ENCODE measurements at regions not wholly inside any gene's neighbourhood (a gene's known extent, or its start where the extent isn't known, plus 50 kb on each side); places are given as distances from the start of the nearest gene placed in this dataset.

DNA sequence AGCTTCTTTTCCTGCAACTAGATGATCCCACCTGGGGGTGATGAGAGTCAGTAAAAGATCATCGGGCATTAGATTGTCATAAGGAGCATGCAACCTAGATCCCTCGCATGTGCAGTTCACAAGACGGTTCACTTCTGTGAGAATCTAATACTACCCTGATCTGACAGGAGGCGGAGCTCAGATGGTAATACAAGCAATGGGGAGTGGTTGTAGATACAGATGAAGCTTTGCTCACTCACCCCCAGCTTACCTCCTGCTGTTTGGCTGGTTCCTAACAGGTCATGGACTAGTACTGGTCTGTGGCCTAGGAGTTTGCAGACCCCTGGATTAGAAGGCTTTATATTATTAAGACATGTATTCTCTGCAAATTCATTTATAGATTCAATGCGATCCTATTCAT is 181.6 kb upstream of the MGMT start:
- TF ChIP-seq, protein P1, sequence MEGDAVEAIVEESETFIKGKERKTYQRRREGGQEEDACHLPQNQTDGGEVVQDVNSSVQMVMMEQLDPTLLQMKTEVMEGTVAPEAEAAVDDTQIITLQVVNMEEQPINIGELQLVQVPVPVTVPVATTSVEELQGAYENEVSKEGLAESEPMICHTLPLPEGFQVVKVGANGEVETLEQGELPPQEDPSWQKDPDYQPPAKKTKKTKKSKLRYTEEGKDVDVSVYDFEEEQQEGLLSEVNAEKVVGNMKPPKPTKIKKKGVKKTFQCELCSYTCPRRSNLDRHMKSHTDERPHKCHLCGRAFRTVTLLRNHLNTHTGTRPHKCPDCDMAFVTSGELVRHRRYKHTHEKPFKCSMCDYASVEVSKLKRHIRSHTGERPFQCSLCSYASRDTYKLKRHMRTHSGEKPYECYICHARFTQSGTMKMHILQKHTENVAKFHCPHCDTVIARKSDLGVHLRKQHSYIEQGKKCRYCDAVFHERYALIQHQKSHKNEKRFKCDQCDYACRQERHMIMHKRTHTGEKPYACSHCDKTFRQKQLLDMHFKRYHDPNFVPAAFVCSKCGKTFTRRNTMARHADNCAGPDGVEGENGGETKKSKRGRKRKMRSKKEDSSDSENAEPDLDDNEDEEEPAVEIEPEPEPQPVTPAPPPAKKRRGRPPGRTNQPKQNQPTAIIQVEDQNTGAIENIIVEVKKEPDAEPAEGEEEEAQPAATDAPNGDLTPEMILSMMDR (conservative IDR thresholded peaks at IDR 0.05; ENCODE audit: low read depth, low read length): no peak
- no peak overlapping the region for H3K4me3 ChIP-seq (ENCODE audit: low read length)
- DNase-seq (ENCODE audit: low read depth): no peak

DNA sequence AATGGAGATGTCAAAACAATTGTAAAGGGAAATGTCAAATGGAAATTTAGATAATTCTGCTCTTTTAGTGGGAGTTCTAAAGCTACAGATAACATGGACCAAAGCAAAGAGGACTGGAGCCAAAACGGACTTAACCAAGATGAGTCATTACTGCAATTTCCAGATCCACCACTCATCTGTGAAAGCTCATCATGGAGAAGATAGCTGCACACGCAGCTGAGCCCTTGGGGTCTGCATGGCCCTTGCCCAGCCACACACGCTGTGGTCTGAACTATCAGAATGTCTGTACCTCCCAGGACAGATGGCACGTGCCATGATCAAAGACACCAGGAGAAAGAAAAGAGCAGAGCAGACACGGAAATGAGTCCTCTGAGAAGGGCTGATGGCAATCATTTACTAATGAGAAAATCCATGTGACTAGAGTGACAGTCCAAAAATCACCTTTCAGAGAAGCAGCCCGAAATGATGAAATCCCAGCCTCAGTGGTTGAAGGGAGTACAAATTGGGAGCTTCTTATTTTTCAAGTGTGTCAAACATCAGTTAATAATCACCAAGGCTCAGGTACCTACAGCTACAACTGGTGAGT is 177.9 kb upstream of the MGMT start:
- DNase-seq (ENCODE audit: low read depth): no peak

DNA sequence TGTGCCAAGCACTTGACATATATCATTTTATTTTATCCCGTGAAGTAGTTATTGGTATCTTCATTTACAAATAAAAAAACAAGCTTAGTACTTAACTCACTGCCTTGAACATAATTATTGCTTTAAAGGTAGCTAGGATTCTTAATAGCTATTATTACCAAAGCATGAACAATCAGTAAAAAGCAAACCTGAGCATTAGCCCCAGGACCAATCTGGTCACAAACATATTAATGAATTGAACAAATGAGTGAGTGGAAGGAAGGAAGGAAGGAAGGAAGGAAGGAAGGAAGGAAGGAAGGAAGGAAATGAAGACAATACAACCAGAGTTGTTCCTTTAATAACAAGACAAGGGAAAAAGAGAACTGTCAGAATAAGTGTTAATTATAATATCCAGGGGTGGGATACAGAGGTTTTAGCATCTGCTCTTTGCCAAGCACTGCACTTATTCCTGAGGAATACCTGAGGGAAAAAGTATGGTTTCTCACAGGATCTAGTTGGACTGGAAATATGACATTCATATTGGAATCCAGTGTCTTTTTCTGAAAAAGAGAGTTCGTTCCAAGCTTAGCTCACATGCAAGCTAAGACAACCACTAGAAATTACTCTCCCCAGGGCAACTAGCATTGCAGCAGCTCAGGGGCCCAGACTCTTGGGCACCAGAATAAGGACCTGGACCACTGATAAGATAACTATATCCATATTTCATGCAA is 172.9 kb upstream of the MGMT start:
- TF ChIP-seq, protein P1 (conservative IDR thresholded peaks at IDR 0.05; ENCODE audit: low read depth, low read length): no peak
- H3K4me3 ChIP-seq (ENCODE audit: low read length): no peak overlapping the region
- DNase-seq (ENCODE audit: low read depth): no peak

More for the DNA sequence above, 177.9 kb upstream of the MGMT start:
- H3K4me3 ChIP-seq (ENCODE audit: low read length): no peak overlapping the region
- TF ChIP-seq, protein P1 (conservative IDR thresholded peaks at IDR 0.05; ENCODE audit: low read depth, low read length): no peak

DNA sequence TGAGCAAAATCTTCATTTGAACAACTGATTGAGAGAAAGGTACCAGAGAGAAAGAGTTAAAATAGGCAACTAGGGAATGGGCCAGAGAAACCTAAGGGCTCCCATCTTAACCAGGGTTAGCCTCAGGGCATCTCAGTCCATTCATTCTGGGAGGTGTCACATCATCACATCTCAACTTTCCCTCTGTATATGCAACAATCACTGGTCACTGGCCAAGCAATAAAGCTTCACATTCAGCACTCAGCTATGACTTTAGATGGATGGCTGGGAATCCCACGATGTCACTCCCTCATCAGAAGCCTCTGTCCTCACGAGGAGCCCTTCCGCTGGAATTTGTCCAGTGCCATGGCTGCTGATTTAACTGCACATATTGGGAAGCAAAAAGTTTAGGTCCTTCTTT is 172.1 kb upstream of the MGMT start:
- no peak for DNase-seq (ENCODE audit: low read depth)
- TF ChIP-seq, protein P1 (conservative IDR thresholded peaks at IDR 0.05; ENCODE audit: low read depth, low read length): no peak
- H3K4me3 ChIP-seq (ENCODE audit: low read length): no peak overlapping the region

DNA sequence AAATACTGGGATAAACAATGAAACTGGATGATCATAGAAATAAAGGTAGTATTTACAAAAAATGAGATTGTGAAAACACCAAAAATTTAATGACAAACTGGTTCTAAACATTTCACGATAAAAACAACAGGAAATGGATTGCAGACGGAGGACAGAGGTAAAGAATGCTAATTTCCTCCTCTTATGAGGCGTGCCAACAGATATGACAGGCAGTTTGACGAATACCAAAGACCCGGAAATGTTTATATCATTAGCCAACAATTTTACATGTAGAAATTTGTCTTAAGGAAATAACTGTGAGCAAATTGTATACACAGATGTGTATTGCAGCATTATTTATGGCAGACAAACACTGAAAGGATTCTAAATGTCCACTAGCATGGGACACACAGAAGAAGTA is 162.0 kb upstream of the MGMT start:
- no peak overlapping the region for H3K4me3 ChIP-seq (ENCODE audit: low read length)
- DNase-seq (ENCODE audit: low read depth): no peak
- TF ChIP-seq, protein P1 (conservative IDR thresholded peaks at IDR 0.05; ENCODE audit: low read depth, low read length): no peak

DNA sequence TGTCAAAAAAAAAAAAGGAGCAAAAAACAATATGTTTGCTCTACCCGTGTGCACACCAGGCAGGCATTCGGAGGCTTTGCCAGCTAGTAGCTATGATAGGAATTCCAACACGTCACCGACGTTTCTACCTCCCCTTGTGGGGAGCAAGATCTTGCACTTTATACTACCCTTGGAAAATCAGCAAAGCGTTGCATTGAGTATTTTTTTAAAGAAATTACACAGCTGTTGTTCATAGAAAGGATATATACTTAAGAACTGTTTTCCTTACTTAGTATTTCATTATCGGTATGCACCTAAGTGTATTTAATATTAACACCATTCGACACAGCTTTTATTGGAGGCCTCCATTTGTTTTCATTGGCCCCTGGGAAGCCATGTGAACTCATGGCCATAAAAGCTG is 159.9 kb upstream of the MGMT start:
- TF ChIP-seq, protein P1 (conservative IDR thresholded peaks at IDR 0.05; ENCODE audit: low read depth, low read length): no peak
- no peak overlapping the region for H3K4me3 ChIP-seq (ENCODE audit: low read length)
- no peak for DNase-seq (ENCODE audit: low read depth)

DNA sequence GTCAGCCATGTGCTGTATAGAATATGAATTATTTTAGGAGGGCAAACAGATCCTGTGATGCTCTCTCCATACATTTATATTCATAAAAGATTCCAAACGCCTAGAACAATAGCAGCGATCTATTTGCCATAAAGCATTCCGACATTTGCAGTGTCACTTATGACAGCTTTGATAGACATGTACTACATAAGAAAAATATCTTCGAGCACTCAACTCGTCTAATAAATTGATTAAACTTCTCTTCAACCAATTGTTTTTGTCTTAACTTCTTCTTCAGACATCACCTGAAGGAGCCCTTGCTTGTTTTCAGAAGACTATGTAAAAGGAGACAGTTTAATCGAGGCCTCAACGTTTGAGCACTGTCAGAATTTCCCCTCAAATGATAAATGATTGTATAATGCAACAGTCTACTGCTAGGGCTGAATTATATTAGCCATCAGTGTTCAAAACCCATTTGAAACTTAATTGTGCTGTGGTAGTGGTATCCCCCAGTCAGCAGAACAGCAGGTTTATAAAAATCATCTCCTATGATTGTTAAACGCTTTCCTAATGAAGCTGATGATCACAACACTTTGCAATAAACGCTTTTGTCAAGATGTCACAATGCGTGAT is 158.0 kb upstream of the MGMT start:
- TF ChIP-seq, protein P1 (conservative IDR thresholded peaks at IDR 0.05; ENCODE audit: low read depth, low read length): no peak
- DNase-seq (ENCODE audit: low read depth): no peak
- no peak overlapping the region for H3K4me3 ChIP-seq (ENCODE audit: low read length)
